ENCODE measurements at regions not wholly inside any gene's neighbourhood (a gene's known extent, or its start where the extent isn't known, plus 50 kb on each side); places are given as distances from the start of the nearest gene placed in this dataset.
"Not testable (repeated sequence)": the region's sequence is repeated elsewhere in the genome, so short reads cannot be mapped to it uniquely, and the experiment has no call there.

GRCh38 chr4:163703251-163703650, 208.8 kb downstream of the TMA16 start:
- Histone ChIP-seq H3K4me1 (ENCODE audit: control insufficient read depth in 2 of 3, insufficient read depth in 2 of 3, low read depth in 1 of 3, low read length in 3 of 3) (no peaks in the 10 kb centered on the region), H3K9me3 (ENCODE audit: control insufficient read depth in 2 of 3, insufficient read depth in 1 of 3, low read length in 3 of 3) (no peaks in the 10 kb centered on the region), H3K27ac (ENCODE audit: low read depth in 2 of 2, low read length in 2 of 2) (no peak overlapping the region), H3K9ac (ENCODE audit: low read length in 3 of 3) (no peak overlapping the region), H3K36me3 (ENCODE audit: control insufficient read depth in 2 of 3, insufficient read depth in 3 of 3, low read length in 3 of 3) (no peaks in the 10 kb centered on the region), H3K27me3 (ENCODE audit: control insufficient read depth, insufficient read depth, low read length) (no peaks in the 10 kb centered on the region), H3K4me3 (ENCODE audit: low read length in 3 of 3) (no peak overlapping the region)
- FAIRE-seq (no peak), DNase-seq (no peak)
- no peak for TF ChIP-seq CTCF (IDR thresholded peaks at IDR 0.05; ENCODE audit: borderline replicate concordance, extremely low read depth, insufficient read depth)
- intact Hi-C loops (cut with DNase I): no loop called here

- no peaks in the 10 kb centered on the region for H3K27me3 ChIP-seq (ENCODE audit: control insufficient read depth, insufficient read depth, low read length)
- intact Hi-C loops (cut with DNase I): no loop called here
- H3K4me1 ChIP-seq (ENCODE audit: control insufficient read depth in 2 of 3, insufficient read depth in 2 of 3, low read depth in 1 of 3, low read length in 3 of 3): no peaks in the 10 kb centered on the region
- H3K27ac ChIP-seq (ENCODE audit: low read depth in 2 of 2, low read length in 2 of 2): no peak overlapping the region
- DNase-seq (no peak), FAIRE-seq (no peak)
- H3K36me3 ChIP-seq (ENCODE audit: control insufficient read depth in 2 of 3, insufficient read depth in 3 of 3, low read length in 3 of 3): no peaks in the 10 kb centered on the region
- H3K4me3 ChIP-seq (ENCODE audit: low read length in 3 of 3): no peak overlapping the region
- TF ChIP-seq CTCF (IDR thresholded peaks at IDR 0.05; ENCODE audit: borderline replicate concordance, extremely low read depth, insufficient read depth): no peak
- H3K9me3 ChIP-seq (ENCODE audit: control insufficient read depth in 2 of 3, insufficient read depth in 1 of 3, low read length in 3 of 3): no peaks in the 10 kb centered on the region
- H3K9ac ChIP-seq (ENCODE audit: low read length in 3 of 3): no peak overlapping the region
These were observed 213.4 kb downstream of the TMA16 start for GRCh38 chr4:163707873-163708272.

GRCh38 chr4:163709601-163710000, 215.1 kb downstream of the TMA16 start:
- H3K36me3 ChIP-seq (ENCODE audit: control insufficient read depth in 2 of 3, insufficient read depth in 3 of 3, low read length in 3 of 3): no peaks in the 10 kb centered on the region
- FAIRE-seq (no peak), DNase-seq (no peak)
- no peak overlapping the region for H3K4me3 ChIP-seq (ENCODE audit: low read length in 3 of 3)
- intact Hi-C loops (cut with DNase I): no loop called here
- no peak overlapping the region for H3K9ac ChIP-seq (ENCODE audit: low read length in 3 of 3)
- no peak overlapping the region for H3K27ac ChIP-seq (ENCODE audit: low read depth in 2 of 2, low read length in 2 of 2)
- TF ChIP-seq CTCF (IDR thresholded peaks at IDR 0.05; ENCODE audit: borderline replicate concordance, extremely low read depth, insufficient read depth): no peak
- H3K4me1 ChIP-seq (ENCODE audit: control insufficient read depth in 2 of 3, insufficient read depth in 2 of 3, low read depth in 1 of 3, low read length in 3 of 3): no peaks in the 10 kb centered on the region
- no peaks in the 10 kb centered on the region for H3K9me3 ChIP-seq (ENCODE audit: control insufficient read depth in 2 of 3, insufficient read depth in 1 of 3, low read length in 3 of 3)
- no peaks in the 10 kb centered on the region for H3K27me3 ChIP-seq (ENCODE audit: control insufficient read depth, insufficient read depth, low read length)

GRCh38 chr4:163710158-163710557, 215.7 kb downstream of the TMA16 start:
- Histone ChIP-seq H3K27ac (ENCODE audit: low read depth in 2 of 2, low read length in 2 of 2) (no peak overlapping the region), H3K27me3 (ENCODE audit: control insufficient read depth, insufficient read depth, low read length) (no peaks in the 10 kb centered on the region), H3K9ac (ENCODE audit: low read length in 3 of 3) (no peak overlapping the region), H3K36me3 (ENCODE audit: control insufficient read depth in 2 of 3, insufficient read depth in 3 of 3, low read length in 3 of 3) (no peaks in the 10 kb centered on the region), H3K4me1 (ENCODE audit: control insufficient read depth in 2 of 3, insufficient read depth in 2 of 3, low read depth in 1 of 3, low read length in 3 of 3) (no peaks in the 10 kb centered on the region), H3K4me3 (ENCODE audit: low read length in 3 of 3) (no peak overlapping the region), H3K9me3 (ENCODE audit: control insufficient read depth in 2 of 3, insufficient read depth in 1 of 3, low read length in 3 of 3) (no peaks in the 10 kb centered on the region)
- DNase-seq (no peak), FAIRE-seq (no peak)
- TF ChIP-seq CTCF (IDR thresholded peaks at IDR 0.05; ENCODE audit: borderline replicate concordance, extremely low read depth, insufficient read depth): no peak
- intact Hi-C loops (cut with DNase I): no loop called here

- H3K9me3 ChIP-seq (ENCODE audit: control insufficient read depth in 2 of 3, insufficient read depth in 1 of 3, low read length in 3 of 3); H3K36me3 ChIP-seq (ENCODE audit: control insufficient read depth in 2 of 3, insufficient read depth in 3 of 3, low read length in 3 of 3); H3K27me3 ChIP-seq (ENCODE audit: control insufficient read depth, insufficient read depth, low read length); DNase-seq; H3K9ac ChIP-seq (ENCODE audit: low read length in 3 of 3); FAIRE-seq; H3K4me3 ChIP-seq (ENCODE audit: low read length in 3 of 3); H3K4me1 ChIP-seq (ENCODE audit: control insufficient read depth in 2 of 3, insufficient read depth in 2 of 3, low read depth in 1 of 3, low read length in 3 of 3); H3K27ac ChIP-seq (ENCODE audit: low read depth in 2 of 2, low read length in 2 of 2); intact Hi-C loops (cut with DNase I): not testable (repeated sequence)
These were observed 230.0 kb downstream of the TMA16 start for GRCh38 chr4:163724495-163724894.
